Gastrocnemius medialis (tissue), 4 donors: ENCODE measurements at regions not wholly inside any gene's neighbourhood (a gene's known extent, or its start where the extent isn't known, plus 50 kb on each side); places are given as distances from the start of the nearest gene placed in this dataset.

Experiments used
- ATAC-seq, 2 donors: fragments of 150-250 bp; one replicate each; pipeline ENCODE4 v1.9.1; 2016
- DNase-seq, 2 donors: peaks; one replicate each; pipeline ENCODE4 v3.0.0-alpha.2; 2019
- H3K27ac ChIP-seq, 4 donors: fragments of 200-600 bp; sonication (generic); 1 replicate in 1 of 4; 2 replicates in 3 of 4; pipeline ENCODE4 v1.5.1; 2016 to 2018; ENCODE audit warnings: mild to moderate bottlenecking in 2 of 4, moderate library complexity in 1 of 4
- H3K27me3 ChIP-seq, 3 donors: fragments of 200-600 bp; sonication (generic) in 2 of 3; 1 replicate in 1 of 3; 2 replicates in 2 of 3; pipeline versions ENCODE4 v1.5.1 to v1.6.0; 2016 to 2019; ENCODE audit warnings: mild to moderate bottlenecking in 1 of 3, moderate library complexity in 1 of 3
- H3K36me3 ChIP-seq, 2 donors: fragments of 200-600 bp; sonication (generic) in 1 of 2; one replicate each; pipeline ENCODE4 v1.5.1; 2017 to 2018
- H3K4me1 ChIP-seq, 2 donors: fragments of 200-600 bp; sonication (generic) in 1 of 2; one replicate each; pipeline ENCODE4 v1.5.1; 2016 to 2017; ENCODE audit warnings: mild to moderate bottlenecking in 2 of 2
- H3K4me3 ChIP-seq, 4 donors: fragments of 200-600 bp; sonication (generic) in 3 of 4; 1 replicate in 1 of 4; 2 replicates in 3 of 4; pipeline ENCODE4 v1.5.1; 2016 to 2019; ENCODE audit warnings: mild to moderate bottlenecking in 2 of 4
- H3K9me3 ChIP-seq, 3 donors: fragments of 200-600 bp; sonication (generic) in 2 of 3; 1 replicate in 1 of 3; 2 replicates in 2 of 3; pipeline ENCODE4 v1.5.1; 2016 to 2019
- POLR2A ChIP-seq, 2 donors: fragments of 450-650 bp; IDR thresholded peaks; one replicate each; pipeline ENCODE4 v1.6.1; 2017; ENCODE audit warnings: antibody characterized with exemption in 2 of 2, mild to moderate bottlenecking in 2 of 2, moderate library complexity in 2 of 2
- in situ Hi-C, 4 donors: fragments of 200-750 bp; cut with MboI; loops; one replicate each; pipeline versions ENCODE4 v1.15.0 to v1.8.0; 2017; ENCODE audit warnings: low sequenced_read_pairs in 4 of 4
- intact Hi-C: fragments of 100-400 bp; cut with DNase I; formaldehyde crosslinking; loops from one replicate; pipeline ENCODE4 v1.15.1; 2023; ENCODE audit warnings: low total_unique reads
- TF ChIP-seq, protein P1 (sequence below), 5 experiments: fragments of 450-650 bp in 3 of 5; fragments of 200-600 bp in 2 of 5; sonication (generic) in 2 of 5; IDR thresholded peaks in 4 of 5; conservative IDR thresholded peaks in 1 of 5; 1 replicate in 4 of 5; 2 replicates in 1 of 5; pipeline ENCODE4 v1.5.1; 2016 to 2019; ENCODE audit warnings: antibody characterized with exemption in 5 of 5, mild to moderate bottlenecking in 3 of 5, moderate library complexity in 3 of 5

DNA sequence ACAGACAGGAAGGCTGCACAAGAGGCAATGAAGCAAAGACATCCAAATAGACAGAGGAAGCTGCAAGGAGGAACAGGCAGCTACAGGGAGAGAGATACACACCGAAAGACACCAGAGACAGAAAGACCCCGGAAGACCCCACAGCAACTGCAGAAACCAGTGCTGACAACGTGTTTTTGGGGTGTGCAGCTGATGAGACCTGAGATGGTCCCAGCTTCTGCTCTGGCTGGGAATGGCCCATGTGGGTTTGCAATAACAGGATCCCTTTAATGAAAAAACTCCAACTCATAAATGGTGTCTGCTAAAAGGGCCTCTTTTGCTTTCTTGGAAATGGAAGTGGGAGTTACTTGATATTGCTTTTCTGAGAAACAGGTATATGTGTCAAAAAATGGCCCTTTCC is 101.5 kb upstream of the CDH11 start:
- no peaks in the 10 kb centered on the region for H3K9me3 ChIP-seq
- no peaks in the 10 kb centered on the region for H3K4me1 ChIP-seq
- H3K27ac ChIP-seq, result no peak overlapping the region
- H3K36me3 ChIP-seq, result no peaks in the 10 kb centered on the region
- no peak overlapping the region for H3K4me3 ChIP-seq
- DNase-seq, result no peak
- in situ Hi-C loops (no loop called here), intact Hi-C loops (no loop called here)
- ATAC-seq, result no peak
- TF ChIP-seq, protein P1, sequence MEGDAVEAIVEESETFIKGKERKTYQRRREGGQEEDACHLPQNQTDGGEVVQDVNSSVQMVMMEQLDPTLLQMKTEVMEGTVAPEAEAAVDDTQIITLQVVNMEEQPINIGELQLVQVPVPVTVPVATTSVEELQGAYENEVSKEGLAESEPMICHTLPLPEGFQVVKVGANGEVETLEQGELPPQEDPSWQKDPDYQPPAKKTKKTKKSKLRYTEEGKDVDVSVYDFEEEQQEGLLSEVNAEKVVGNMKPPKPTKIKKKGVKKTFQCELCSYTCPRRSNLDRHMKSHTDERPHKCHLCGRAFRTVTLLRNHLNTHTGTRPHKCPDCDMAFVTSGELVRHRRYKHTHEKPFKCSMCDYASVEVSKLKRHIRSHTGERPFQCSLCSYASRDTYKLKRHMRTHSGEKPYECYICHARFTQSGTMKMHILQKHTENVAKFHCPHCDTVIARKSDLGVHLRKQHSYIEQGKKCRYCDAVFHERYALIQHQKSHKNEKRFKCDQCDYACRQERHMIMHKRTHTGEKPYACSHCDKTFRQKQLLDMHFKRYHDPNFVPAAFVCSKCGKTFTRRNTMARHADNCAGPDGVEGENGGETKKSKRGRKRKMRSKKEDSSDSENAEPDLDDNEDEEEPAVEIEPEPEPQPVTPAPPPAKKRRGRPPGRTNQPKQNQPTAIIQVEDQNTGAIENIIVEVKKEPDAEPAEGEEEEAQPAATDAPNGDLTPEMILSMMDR (IDR thresholded peaks at IDR 0.05 in 4 of 5, conservative IDR thresholded peaks at IDR 0.05 in 1 of 5), result no peak
- no peak for TF ChIP-seq POLR2A (IDR thresholded peaks at IDR 0.05)
- H3K27me3 ChIP-seq, result no peaks in the 10 kb centered on the region

DNA sequence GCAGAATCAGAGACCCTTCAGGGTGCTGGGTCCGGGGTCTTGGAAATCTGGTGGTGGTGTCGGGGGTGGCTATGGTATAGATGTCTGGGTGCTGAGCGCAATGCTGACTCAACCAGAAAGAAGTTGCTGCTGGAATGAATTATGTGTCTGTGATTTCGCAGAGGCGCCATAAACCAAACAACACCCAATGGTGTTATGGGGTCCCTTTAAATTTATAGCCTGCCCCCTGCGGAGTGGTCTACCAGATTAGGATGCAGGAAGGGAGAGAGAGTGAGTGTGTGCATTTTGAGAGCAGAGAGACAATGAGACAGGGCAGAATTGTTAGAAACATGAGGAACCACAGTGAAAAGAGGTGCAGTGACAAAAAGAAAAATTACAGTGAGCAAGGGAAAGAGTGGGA is 100.7 kb upstream of the CDH11 start:
- DNase-seq, result no peak
- H3K27ac ChIP-seq, result no peak overlapping the region
- no peaks in the 10 kb centered on the region for H3K36me3 ChIP-seq
- in situ Hi-C loops, result no loop called here
- intact Hi-C loops, result no loop called here
- H3K9me3 ChIP-seq, result no peaks in the 10 kb centered on the region
- H3K4me1 ChIP-seq, result no peaks in the 10 kb centered on the region
- no peak for TF ChIP-seq POLR2A (IDR thresholded peaks at IDR 0.05)
- TF ChIP-seq, protein P1 (IDR thresholded peaks at IDR 0.05 in 4 of 5, conservative IDR thresholded peaks at IDR 0.05 in 1 of 5), result no peak
- H3K4me3 ChIP-seq, result no peak overlapping the region
- H3K27me3 ChIP-seq, result no peaks in the 10 kb centered on the region
- ATAC-seq, result no peak

DNA sequence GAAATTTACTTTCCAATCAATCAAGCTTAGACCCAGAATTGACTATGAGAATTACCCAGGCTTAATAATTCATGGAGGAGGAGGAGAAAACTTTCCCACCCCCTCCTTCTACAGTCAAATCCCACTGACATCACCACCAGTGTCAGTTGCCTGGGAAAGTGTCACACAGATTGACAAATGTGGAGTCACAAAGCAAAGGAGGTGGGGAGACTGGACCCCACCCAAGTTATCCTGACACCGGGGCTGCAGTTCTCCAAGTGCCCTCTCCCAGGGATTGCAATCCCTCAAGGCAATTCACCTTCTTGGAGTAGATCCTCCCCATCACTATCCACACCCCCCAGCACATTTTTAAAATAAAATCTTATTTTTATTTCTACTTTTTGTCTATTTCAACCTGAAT is 100.2 kb upstream of the CDH11 start:
- TF ChIP-seq, protein P1 (IDR thresholded peaks at IDR 0.05 in 4 of 5, conservative IDR thresholded peaks at IDR 0.05 in 1 of 5), result no peak
- TF ChIP-seq POLR2A (IDR thresholded peaks at IDR 0.05), result no peak
- no peak for DNase-seq
- ATAC-seq, result no peak
- H3K27me3 ChIP-seq, result no peaks in the 10 kb centered on the region
- H3K4me3 ChIP-seq, result no peak overlapping the region
- intact Hi-C loops, result no loop called here
- no peaks in the 10 kb centered on the region for H3K9me3 ChIP-seq
- in situ Hi-C loops, result no loop called here
- no peaks in the 10 kb centered on the region for H3K36me3 ChIP-seq
- H3K4me1 ChIP-seq, result no peaks in the 10 kb centered on the region
- no peak overlapping the region for H3K27ac ChIP-seq

DNA sequence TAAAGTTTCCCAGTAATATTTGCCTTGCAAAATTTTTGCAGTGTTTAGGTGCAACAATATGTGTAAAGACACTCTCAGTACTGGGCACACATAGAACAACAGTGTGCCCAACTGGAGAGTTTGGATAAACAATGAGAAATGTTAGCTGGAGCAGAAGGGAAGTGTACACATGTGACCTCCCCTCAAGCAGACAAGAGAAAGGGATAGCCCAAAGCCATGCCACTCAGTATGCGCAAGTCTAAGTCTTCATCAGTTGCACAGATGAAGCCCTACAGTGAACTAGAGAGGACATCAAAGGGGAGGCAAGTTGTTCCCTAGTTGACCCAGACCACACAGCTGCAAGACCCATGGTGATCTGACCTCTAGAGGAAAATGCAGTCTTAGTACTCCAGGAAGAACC is 97.9 kb upstream of the CDH11 start:
- no peak for TF ChIP-seq POLR2A (IDR thresholded peaks at IDR 0.05)
- TF ChIP-seq, protein P1 (IDR thresholded peaks at IDR 0.05 in 4 of 5, conservative IDR thresholded peaks at IDR 0.05 in 1 of 5), result no peak
- H3K36me3 ChIP-seq, result no peaks in the 10 kb centered on the region
- no peak overlapping the region for H3K4me3 ChIP-seq
- intact Hi-C loops, result no loop called here
- DNase-seq (no peak), ATAC-seq (no peak)
- H3K9me3 ChIP-seq, result no peaks in the 10 kb centered on the region
- no peaks in the 10 kb centered on the region for H3K27me3 ChIP-seq
- no peak overlapping the region for H3K27ac ChIP-seq
- in situ Hi-C loops, result no loop called here
- H3K4me1 ChIP-seq, result no peaks in the 10 kb centered on the region

DNA sequence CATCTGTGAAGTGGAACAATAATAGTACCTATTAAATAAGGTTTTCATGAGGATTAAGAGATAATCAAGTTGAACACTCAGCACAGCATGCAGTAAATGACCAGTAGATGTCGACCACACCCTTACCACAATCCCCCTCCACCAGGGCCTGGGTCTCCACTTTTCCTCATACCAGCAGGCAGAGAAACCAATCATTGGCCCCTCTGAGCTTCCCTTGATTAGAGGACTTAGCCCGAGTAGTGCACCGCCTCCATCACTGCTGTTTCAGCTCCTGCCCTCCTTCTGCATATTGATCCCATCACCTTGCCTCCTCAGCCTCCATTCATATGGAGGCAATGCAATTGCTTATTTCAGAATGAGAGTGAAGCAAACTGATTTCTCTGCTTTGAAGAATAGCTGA is 96.5 kb upstream of the CDH11 start:
- intact Hi-C loops, result no loop called here
- ATAC-seq, result no peak

More for the DNA sequence above, 96.5 kb upstream of the CDH11 start:
- Histone ChIP-seq H3K4me1 (no peaks in the 10 kb centered on the region), H3K36me3 (no peaks in the 10 kb centered on the region), H3K9me3 (no peaks in the 10 kb centered on the region), H3K27ac (no peak overlapping the region), H3K27me3 (no peaks in the 10 kb centered on the region), H3K4me3 (no peak overlapping the region)
- in situ Hi-C loops, result no loop called here
- TF ChIP-seq, protein P1 (IDR thresholded peaks at IDR 0.05 in 4 of 5, conservative IDR thresholded peaks at IDR 0.05 in 1 of 5), result no peak
- no peak for TF ChIP-seq POLR2A (IDR thresholded peaks at IDR 0.05)
- no peak for DNase-seq
